ENCODE measurements at regions not wholly inside any gene's neighbourhood (a gene's known extent, or its start where the extent isn't known, plus 50 kb on each side); places are given as distances from the start of the nearest gene placed in this dataset.

DNA sequence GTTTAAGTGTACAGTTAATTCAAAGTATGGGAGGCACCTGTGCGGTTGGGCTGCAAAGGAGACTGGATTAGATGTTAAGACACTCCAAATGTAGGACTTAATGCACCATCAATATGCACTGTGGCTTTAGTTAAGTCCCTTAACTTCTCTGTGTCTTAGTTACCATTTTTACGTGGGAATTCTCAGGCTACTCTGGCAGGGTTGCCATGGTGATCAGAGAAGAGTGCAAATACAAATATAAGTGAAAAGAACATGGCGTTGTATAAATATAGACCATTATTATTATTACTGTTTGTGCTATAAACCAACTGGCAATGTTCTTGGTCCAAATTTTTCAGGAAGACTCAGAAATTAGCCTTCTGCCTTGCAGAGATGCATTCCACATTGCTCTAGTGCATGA lies 595.6 kb downstream of the NPHP4 start:
- Mint-ChIP-seq H3K36me3 (ENCODE audit: low read depth) (peaks cover 6% of the 10 kb centered on the region; the same call in 1 of the 2 replicates), H3K4me1 (ENCODE audit: low read depth) (no peaks in the 10 kb centered on the region), H3K9me3 (peaks cover 65% of the 10 kb centered on the region), H3K27me3 (ENCODE audit: insufficient read depth) (no peaks in the 10 kb centered on the region; the same call in none of the 2 replicates), H3K27ac (no peak overlapping the region), H3K4me3 (no peak overlapping the region)
- no peak for DNase-seq
- TF ChIP-seq, protein P1, sequence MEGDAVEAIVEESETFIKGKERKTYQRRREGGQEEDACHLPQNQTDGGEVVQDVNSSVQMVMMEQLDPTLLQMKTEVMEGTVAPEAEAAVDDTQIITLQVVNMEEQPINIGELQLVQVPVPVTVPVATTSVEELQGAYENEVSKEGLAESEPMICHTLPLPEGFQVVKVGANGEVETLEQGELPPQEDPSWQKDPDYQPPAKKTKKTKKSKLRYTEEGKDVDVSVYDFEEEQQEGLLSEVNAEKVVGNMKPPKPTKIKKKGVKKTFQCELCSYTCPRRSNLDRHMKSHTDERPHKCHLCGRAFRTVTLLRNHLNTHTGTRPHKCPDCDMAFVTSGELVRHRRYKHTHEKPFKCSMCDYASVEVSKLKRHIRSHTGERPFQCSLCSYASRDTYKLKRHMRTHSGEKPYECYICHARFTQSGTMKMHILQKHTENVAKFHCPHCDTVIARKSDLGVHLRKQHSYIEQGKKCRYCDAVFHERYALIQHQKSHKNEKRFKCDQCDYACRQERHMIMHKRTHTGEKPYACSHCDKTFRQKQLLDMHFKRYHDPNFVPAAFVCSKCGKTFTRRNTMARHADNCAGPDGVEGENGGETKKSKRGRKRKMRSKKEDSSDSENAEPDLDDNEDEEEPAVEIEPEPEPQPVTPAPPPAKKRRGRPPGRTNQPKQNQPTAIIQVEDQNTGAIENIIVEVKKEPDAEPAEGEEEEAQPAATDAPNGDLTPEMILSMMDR (IDR thresholded peaks at IDR 0.05) = no peak

DNA sequence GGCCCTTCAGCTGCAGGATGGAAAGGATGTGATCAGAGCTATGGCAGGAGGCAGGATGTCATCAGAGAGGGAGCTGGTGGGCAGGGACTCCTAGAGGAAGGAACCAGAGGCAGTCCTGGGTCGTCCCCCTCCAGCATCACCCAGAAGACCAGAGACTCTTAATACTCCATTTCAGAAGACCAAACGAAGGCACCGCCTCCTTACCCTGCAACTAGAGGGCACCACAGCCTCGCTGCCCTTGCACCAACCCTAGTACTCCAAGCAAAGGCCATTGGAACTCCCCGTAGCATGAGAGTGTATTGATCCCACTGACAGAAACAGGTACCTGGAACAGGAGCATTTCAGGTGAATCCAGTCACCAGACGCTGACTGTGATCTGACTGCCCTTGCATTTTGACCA lies 598.1 kb downstream of the NPHP4 start:
- Mint-ChIP-seq H3K4me1 (ENCODE audit: low read depth) (no peaks in the 10 kb centered on the region), H3K9me3 (peaks cover 52% of the 10 kb centered on the region), H3K27ac (no peak overlapping the region), H3K4me3 (no peak overlapping the region), H3K27me3 (ENCODE audit: insufficient read depth) (no peaks in the 10 kb centered on the region; the same call in none of the 2 replicates), H3K36me3 (ENCODE audit: low read depth) (peaks cover 4% of the 10 kb centered on the region; the same call in 1 of the 2 replicates)
- TF ChIP-seq, protein P1 (IDR thresholded peaks at IDR 0.05) = no peak
- no peak for DNase-seq

DNA sequence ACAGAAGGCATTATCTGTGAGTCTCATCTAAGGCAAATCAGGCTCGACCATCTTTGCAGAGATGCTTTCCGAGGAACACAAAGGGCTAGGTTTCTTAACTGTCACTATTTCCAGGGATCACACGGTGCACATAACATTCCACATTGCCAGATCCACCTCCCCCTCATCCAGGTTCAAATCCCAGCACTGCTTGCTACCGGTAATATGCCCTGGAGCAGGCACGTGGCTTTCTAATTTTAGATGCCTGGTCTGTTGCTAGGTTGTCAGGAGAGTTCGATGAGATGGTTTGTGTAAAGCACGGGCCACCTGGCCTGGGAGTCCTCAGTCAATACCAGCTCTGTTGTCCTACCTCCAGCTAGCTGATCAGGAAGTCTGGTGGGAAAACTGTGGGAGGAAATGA lies 598.6 kb downstream of the NPHP4 start:
- H3K4me1 Mint-ChIP-seq (ENCODE audit: low read depth) = no peaks in the 10 kb centered on the region
- H3K9me3 Mint-ChIP-seq = peaks cover 48% of the 10 kb centered on the region
- H3K36me3 Mint-ChIP-seq (ENCODE audit: low read depth) = no peaks in the 10 kb centered on the region; the same call in 1 of the 2 replicates
- H3K27me3 Mint-ChIP-seq (ENCODE audit: insufficient read depth) = no peaks in the 10 kb centered on the region; the same call in none of the 2 replicates
- DNase-seq = no peak
- TF ChIP-seq, protein P1 (IDR thresholded peaks at IDR 0.05) = no peak
- no peak overlapping the region for H3K4me3 Mint-ChIP-seq
- no peak overlapping the region for H3K27ac Mint-ChIP-seq

DNA sequence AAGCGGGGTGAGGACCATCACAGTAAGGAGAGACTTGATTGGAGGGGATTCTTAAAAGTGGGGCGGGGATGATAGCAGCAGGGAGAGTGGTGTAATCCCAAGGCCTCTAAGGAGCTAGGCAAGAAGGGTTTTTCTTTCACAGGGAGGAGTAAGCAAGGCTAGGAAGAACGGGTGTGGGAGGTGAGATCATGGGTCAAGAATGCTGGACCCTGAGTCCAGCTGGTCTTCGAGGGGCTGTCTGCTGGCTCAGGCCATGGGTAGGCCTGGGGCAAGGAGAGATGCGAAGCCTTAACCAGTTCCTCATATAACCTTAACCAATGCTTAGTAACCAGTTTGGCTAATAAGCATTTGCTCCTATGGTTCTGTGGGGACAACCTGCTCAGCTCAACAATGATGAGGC lies 599.1 kb downstream of the NPHP4 start:
- H3K36me3 Mint-ChIP-seq (ENCODE audit: low read depth) = no peaks in the 10 kb centered on the region; the same call in 1 of the 2 replicates
- H3K9me3 Mint-ChIP-seq = peaks cover 44% of the 10 kb centered on the region
- no peak overlapping the region for H3K4me3 Mint-ChIP-seq
- TF ChIP-seq, protein P1 (IDR thresholded peaks at IDR 0.05) = no peak
- DNase-seq = no peak
- no peaks in the 10 kb centered on the region; the same call in none of the 2 replicates for H3K27me3 Mint-ChIP-seq (ENCODE audit: insufficient read depth)
- no peaks in the 10 kb centered on the region for H3K4me1 Mint-ChIP-seq (ENCODE audit: low read depth)
- no peak overlapping the region for H3K27ac Mint-ChIP-seq

DNA sequence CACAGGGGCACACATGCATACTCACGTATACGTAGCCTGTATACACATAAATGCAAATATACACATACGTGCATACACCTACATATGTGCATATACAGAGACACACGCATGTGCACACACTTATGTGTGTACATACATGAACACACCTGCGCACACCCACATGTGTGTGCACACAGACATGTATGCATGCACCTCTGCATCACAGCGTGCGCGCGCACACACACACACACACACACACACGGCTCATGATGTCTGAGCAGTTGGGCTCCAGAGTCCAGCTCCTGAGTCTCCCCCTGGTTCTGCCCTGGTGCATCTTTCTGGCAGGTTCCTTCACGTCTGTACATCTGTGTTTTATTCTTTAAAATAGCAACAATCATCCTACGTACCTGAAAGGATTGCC lies 600.5 kb downstream of the NPHP4 start:
- Mint-ChIP-seq H3K27me3 (ENCODE audit: insufficient read depth) (no peaks in the 10 kb centered on the region; the same call in none of the 2 replicates), H3K4me3 (no peak overlapping the region), H3K27ac (no peak overlapping the region), H3K4me1 (ENCODE audit: low read depth) (no peaks in the 10 kb centered on the region), H3K36me3 (ENCODE audit: low read depth) (no peaks in the 10 kb centered on the region; the same call in 1 of the 2 replicates), H3K9me3 (peaks cover 33% of the 10 kb centered on the region)
- TF ChIP-seq, protein P1 (IDR thresholded peaks at IDR 0.05) = no peak
- DNase-seq = no peak

DNA sequence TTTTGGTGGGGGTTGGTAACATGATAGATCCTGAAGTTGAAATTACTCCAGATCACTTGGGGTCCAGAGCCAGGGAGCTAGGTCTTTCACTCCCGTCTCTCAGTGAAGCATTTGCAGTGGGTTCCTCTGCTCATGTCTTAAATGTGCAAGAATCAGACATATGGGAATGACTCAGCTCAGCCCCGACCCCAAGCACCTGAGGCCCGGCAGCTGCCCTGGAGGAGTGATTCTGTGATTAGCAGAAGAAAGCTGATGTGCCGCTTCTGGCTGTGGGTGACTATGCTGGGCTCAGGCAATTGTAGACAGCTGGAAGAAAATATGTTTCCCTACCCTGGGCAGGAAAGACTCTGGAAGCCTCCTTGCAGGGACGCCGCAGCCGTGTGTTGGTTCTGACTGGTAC lies 601.7 kb downstream of the NPHP4 start:
- Mint-ChIP-seq H3K4me3 (no peak overlapping the region), H3K36me3 (ENCODE audit: low read depth) (no peaks in the 10 kb centered on the region; the same call in 1 of the 2 replicates), H3K27ac (no peak overlapping the region), H3K4me1 (ENCODE audit: low read depth) (no peaks in the 10 kb centered on the region), H3K27me3 (ENCODE audit: insufficient read depth) (no peaks in the 10 kb centered on the region; the same call in none of the 2 replicates), H3K9me3 (peaks cover 37% of the 10 kb centered on the region)
- DNase-seq = no peak
- TF ChIP-seq, protein P1 (IDR thresholded peaks at IDR 0.05) = no peak
